ENCODE measurements at regions not wholly inside any gene's neighbourhood (a gene's known extent, or its start where the extent isn't known, plus 50 kb on each side); places are given as distances from the start of the nearest gene placed in this dataset.

- TF ChIP-seq SP1 (CRISPR knock-in tag; conservative IDR thresholded peaks at IDR 0.05) (no peak), CTCF (IDR thresholded peaks at IDR 0.05) (no peak), USF2 (CRISPR knock-in tag; IDR thresholded peaks at IDR 0.05) (no peak), NFYB (CRISPR knock-in tag; conservative IDR thresholded peaks at IDR 0.05; ENCODE audit: low read depth) (no peak), SMAD3 (CRISPR knock-in tag; IDR thresholded peaks at IDR 0.05; ENCODE audit: borderline replicate concordance) (no peak), FOXJ3 (CRISPR knock-in tag; IDR thresholded peaks at IDR 0.05; ENCODE audit: borderline replicate concordance) (no peak), JUN (CRISPR knock-in tag; IDR thresholded peaks at IDR 0.05) (no peak)
Observed at GRCh38 chr15:45827275-45827674, 192.4 kb downstream of the SQOR start.

All from WTC11 (cell line).